Fibroblast of gingiva (primary cell): ENCODE measurements at regions not wholly inside any gene's neighbourhood (a gene's known extent, or its start where the extent isn't known, plus 50 kb on each side); places are given as distances from the start of the nearest gene placed in this dataset.

ENCODE experiments used
- DNase-seq: peaks from one replicate; pipeline ENCODE4 v3.0.0-alpha.2; 2011; ENCODE audit warnings: low read depth

- DNase-seq, result no peak
Measured at GRCh38 chr5:159702826-159703225, 213.5 kb upstream of the ADRA1B start.

- DNase-seq, result peak; percentile 13
Measured at GRCh38 chr5:159704160-159704559, 212.1 kb upstream of the ADRA1B start.

DNA sequence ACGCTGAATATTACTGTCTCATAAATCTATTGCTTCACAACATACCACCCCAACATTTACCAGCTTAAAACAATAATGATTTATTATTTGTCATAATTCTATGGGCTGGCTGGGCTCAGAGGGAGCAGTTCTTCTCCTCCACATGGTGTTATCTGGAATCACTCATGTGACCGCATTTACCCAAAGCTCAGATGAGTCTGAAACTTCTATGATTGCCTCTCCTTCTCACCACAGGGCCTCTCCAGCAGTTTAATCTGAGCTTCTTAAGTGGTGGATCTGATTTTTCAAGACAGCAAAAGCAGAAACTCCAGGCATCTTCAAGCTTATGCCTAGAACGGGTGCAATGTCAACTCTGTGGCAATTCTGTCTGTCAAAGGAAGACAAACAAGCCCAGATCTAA is 210.3 kb upstream of the ADRA1B start:
- no peak for DNase-seq

DNA sequence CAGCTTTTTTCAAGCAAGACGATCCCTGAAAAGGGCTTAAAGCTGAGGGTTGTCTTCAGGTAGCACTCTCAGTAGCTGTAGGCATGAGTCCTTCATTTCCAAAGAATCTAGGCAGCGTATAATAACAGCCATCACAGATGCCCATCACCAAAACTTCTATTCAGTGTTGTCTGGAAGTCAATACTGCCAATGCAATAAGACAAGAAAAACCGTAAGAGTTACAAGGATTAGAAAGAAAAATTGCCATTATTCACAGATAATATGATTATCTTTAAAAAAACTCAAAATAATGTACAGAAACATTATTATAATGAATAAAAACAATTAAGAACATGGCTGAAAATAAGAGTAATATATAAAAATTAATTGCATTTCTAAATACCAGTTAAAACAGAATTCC is 208.2 kb upstream of the ADRA1B start:
- no peak for DNase-seq

DNA sequence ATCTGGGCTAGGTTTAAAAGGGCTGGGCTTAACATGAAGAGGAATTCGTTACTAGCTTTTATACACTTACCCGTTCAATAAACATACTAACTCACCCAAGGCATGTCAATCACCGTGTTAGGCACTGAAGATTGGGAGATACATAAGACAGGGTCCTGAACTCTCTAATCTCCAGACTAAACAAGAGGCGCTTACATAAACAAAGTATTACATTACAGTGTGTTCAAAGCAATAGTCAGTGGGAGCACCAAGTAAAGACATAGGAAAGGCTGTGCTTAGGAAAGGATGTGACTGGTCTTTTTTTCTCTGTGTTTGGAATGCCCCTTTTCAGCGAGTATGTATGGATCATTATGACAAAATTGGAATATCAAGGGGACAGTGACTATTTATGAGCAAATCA is 203.6 kb upstream of the ADRA1B start:
- DNase-seq, result no peak

GRCh38 chr5:159713254-159713653 is 203.0 kb upstream of the ADRA1B start:
- no peak for DNase-seq

GRCh38 chr5:159713773-159714172 is 202.5 kb upstream of the ADRA1B start:
- no peak for DNase-seq

- DNase-seq, result no peak
Measured at GRCh38 chr5:159725475-159725874, 190.8 kb upstream of the ADRA1B start.

DNA sequence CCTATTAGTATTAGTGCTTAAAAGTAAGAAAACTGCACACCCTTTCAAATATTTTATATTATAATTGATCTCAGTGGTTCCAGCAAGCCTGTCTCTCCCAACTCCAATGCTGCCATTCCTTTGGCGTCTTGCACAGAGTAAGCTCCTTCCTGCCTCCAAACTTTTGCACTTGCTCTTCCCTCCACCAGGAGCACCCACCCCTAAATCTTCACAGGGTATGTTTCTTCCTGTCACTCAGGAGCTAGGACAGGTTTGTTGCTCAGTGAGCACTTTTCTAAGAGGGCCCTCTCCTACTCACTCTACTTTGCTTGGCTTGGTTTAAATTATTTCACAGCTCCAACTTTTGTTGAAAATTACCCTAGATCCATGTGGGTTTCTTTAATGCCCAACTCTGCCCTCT is 189.1 kb upstream of the ADRA1B start:
- no peak for DNase-seq

GRCh38 chr5:159730285-159730684 is 186.0 kb upstream of the ADRA1B start:
- no peak for DNase-seq

GRCh38 chr5:159732220-159732619 is 184.1 kb upstream of the ADRA1B start:
- peak; percentile 24 for DNase-seq

GRCh38 chr5:159734366-159734765 is 181.9 kb upstream of the ADRA1B start:
- no peak for DNase-seq

GRCh38 chr5:159735036-159735435 is 181.2 kb upstream of the ADRA1B start:
- no peak for DNase-seq

DNA sequence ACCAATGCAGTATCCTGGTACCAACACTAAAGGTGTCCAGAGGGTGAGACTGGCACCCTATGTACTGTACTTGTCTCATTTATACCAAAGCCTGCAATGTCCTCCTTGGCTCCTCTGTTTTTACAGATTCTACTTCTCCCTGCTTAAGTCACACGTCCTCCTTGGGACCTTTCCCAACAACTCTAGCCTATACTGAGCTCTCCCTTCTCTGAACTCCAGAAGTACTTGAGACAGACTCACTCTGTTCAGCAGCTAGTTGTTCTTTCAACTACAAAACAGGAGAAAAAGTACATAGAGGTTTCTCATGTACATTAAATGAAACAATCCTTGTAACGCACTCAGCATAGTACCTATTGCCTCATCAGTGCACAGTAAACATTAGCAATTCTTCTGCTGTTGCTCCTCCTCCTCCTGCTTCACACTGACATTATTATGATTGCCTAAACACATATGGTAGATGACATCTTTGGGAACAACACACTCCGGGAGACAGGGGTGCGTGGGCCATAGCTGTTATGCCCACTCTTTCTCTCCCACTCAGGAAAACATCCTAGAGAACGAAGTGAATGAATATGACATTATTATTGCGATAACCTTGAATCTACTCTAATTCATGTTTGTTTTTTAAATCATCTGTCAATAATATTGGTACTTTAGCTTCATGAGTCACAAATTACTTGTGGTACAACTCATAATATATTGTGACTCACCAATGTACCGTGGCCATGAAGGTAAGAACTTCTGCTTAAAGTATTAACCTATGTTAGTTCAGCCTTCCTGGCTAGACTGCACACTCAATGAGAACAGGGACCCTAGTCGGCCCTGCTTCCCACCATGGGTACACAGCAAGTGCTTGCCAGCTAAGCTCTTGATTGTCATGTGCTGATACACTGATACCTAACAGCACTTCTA is 180.3 kb upstream of the ADRA1B start:
- DNase-seq, result peak; percentile 11

DNA sequence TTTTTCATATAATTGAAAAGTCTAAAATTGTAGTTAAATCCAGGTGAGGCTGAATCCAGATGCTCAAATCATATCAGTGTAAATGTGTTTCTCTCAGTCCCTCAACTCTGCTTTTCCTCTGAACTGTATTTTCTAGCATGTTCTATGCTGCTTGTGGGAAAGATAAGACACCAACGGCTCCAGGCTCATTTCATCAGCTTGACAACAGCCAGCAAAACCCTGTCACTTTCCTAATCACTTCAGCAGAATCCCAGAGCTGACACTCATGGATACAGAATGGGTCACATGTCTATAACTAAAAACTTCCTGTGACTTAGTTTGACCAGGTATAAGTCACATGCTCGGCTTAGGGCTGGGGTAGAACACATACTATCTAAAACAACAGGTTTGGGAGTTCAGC is 179.4 kb upstream of the ADRA1B start:
- DNase-seq, result no peak

DNA sequence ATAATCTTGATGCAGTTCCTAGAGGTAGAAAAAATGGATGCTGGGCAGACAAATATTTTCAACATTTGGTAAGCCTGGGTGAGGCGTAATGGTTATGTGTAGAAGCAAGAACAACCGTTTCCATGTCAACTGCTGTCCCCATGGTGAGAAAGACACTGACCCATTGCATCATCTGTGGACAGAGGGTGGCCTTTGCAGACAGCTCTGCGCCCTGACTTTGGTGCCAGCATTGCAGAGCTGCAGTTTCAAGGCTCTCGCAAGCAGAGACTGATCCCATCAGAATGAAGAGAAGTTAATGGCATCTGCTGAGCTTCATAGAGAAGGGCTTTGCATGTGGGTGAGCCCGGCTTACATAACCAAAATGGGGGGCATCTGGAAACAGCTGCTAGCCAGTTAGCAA is 179.0 kb upstream of the ADRA1B start:
- DNase-seq, result peak; percentile 14

GRCh38 chr5:159741829-159742322 is 174.4 kb upstream of the ADRA1B start:
- DNase-seq, result no peak

GRCh38 chr5:159743234-159743633 is 173.0 kb upstream of the ADRA1B start:
- DNase-seq, result no peak

DNA sequence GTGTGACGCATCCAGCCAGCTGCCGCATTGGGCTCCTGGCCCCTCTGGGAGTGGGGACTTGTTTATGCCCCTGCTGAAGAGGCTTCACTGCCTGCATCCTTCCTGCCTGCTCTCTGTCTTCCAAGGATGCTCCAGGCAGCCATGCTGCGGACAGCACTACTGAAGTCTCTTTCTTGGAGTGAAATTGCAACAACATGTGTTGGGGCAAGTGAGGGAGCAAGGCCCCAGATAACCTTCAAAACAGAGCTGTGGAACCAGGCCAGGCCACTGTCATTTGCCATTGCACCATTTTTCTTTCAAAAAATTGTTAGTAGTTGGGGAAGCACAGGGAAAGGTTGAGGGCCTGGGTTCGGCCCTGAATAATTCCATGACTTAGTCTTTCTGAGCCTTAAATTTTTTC is 169.6 kb upstream of the ADRA1B start:
- no peak for DNase-seq

DNA sequence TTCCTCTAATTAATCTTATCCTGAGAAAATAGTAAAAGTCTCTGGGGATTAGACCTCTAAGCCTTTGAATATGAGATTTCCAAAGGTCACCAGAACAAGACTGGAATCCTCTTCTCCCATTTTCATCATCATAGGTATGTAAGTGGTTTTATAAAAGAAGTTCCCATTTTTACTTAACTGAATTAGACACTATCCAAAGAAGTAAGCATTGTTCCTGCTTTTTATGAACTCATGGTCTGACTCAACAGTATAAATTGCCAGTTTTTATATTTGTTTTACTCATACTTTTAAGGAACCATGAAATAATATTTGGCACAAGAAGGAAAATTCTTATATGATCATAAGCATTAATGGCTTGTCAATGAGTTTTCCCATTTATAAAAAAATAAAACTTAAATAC is 167.1 kb upstream of the ADRA1B start:
- DNase-seq, result no peak

DNA sequence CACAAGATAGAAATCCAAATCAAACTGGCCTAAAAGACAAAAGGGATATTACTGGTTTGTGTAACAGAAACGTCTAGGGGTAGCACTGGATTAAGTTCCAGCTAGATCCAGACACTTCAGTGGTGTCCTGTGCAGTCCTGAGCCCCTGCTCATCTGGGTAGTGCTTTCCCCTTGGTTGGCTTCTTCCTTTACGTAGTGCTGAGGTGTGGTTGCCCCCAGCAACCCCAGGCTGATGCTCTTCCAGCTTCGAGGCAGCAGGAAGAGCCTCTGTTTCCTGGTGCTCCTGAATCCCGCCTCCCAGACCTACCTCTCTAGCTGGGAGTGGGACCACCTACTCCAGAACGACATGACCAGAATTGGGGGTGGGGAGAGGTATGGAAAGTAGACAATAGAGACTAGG is 166.1 kb upstream of the ADRA1B start:
- no peak for DNase-seq

DNA sequence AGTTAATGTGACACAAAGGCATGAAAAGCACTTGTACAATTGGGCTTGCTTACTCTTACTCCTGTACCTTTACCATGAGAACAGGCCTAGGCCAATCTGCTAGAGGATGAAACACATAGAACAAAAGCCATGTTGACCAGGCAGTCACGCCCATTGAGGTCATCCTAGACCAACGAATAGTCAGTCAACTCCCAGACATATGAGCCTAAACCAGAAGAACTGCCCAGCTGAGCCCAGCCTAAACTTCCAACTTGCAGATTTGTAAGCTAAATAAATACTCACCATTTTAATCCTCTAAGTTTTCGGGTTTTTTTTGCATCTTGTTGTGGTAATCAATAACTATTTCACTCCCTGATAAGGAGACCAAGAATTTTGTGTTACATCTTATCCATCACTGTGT is 164.8 kb upstream of the ADRA1B start:
- DNase-seq, result no peak

- peak; percentile 66 for DNase-seq
Measured at GRCh38 chr5:159752622-159753275, 163.5 kb upstream of the ADRA1B start.
